Esophagus muscularis mucosa (tissue), 4 donors: ENCODE measurements at regions not wholly inside any gene's neighbourhood (a gene's known extent, or its start where the extent isn't known, plus 50 kb on each side); places are given as distances from the start of the nearest gene placed in this dataset.

ENCODE experiments used
- DNase-seq: peaks from one replicate; pipeline ENCODE4 v3.0.0-alpha.2; 2017; ENCODE audit errors: extremely low spot score
- H3K27ac ChIP-seq, 4 donors: fragments of 200-600 bp; sonication (generic); replicated peaks in 1 of 4; 1 replicate in 3 of 4; 2 replicates in 1 of 4; pipeline ENCODE4 v1.5.1; 2016 to 2019; ENCODE audit warnings: mild to moderate bottlenecking in 1 of 4
- H3K27me3 ChIP-seq, 4 donors: fragments of 200-600 bp; sonication (generic); one replicate each; pipeline versions ENCODE4 v1.5.1 to v1.6.0; 2016 to 2019
- H3K36me3 ChIP-seq, 4 donors: fragments of 200-600 bp; sonication (generic); one replicate each; pipeline ENCODE4 v1.5.1; 2016 to 2019
- H3K4me1 ChIP-seq, 4 donors: fragments of 200-600 bp; sonication (generic); one replicate each; pipeline ENCODE4 v1.5.1; 2016 to 2019
- H3K4me3 ChIP-seq, 4 donors: fragments of 200-600 bp; sonication (generic); 1 replicate in 2 of 4; 2 replicates in 2 of 4; pipeline ENCODE4 v1.5.1; 2016 to 2019; ENCODE audit warnings: mild to moderate bottlenecking in 4 of 4, moderate library complexity in 1 of 4
- H3K9me3 ChIP-seq, 4 donors: fragments of 200-600 bp; sonication (generic); 1 replicate in 3 of 4; 2 replicates in 1 of 4; pipeline ENCODE4 v1.5.1; 2016 to 2019
- EP300 ChIP-seq: sonication (generic); formaldehyde crosslinking; IDR thresholded peaks from one replicate; pipeline ENCODE4 v1.6.1; 2017; ENCODE audit warnings: antibody characterized with exemption
- POLR2A ChIP-seq: fragments of 450-650 bp; IDR thresholded peaks from one replicate; pipeline ENCODE4 v1.6.1; 2017; ENCODE audit warnings: antibody characterized with exemption, moderate library complexity, mild to moderate bottlenecking, low read depth
- POLR2AphosphoS5 ChIP-seq, 2 donors: sonication (generic); formaldehyde crosslinking; IDR thresholded peaks; one replicate each; pipeline ENCODE4 v1.6.1; 2017; ENCODE audit warnings: antibody characterized with exemption in 2 of 2
- WGBS: methylation state at CpG from one replicate; pipeline ENCODE4 v1.1.5; 2018; 5-methylcytosine and 5-hydroxymethylcytosine counted together
- intact Hi-C: fragments of 100-400 bp; cut with DNase I; formaldehyde crosslinking; loops from one replicate; pipeline ENCODE4 v1.15.1; 2023
- TF ChIP-seq, protein P1 (sequence below), 3 experiments: fragments of 200-600 bp in 2 of 3; fragments of 450-650 bp in 1 of 3; sonication (generic) in 2 of 3; IDR thresholded peaks; one replicate each; pipeline ENCODE4 v1.5.1; 2017 to 2019; ENCODE audit warnings: antibody characterized with exemption in 3 of 3, mild to moderate bottlenecking in 2 of 3, moderate library complexity in 1 of 3

DNA sequence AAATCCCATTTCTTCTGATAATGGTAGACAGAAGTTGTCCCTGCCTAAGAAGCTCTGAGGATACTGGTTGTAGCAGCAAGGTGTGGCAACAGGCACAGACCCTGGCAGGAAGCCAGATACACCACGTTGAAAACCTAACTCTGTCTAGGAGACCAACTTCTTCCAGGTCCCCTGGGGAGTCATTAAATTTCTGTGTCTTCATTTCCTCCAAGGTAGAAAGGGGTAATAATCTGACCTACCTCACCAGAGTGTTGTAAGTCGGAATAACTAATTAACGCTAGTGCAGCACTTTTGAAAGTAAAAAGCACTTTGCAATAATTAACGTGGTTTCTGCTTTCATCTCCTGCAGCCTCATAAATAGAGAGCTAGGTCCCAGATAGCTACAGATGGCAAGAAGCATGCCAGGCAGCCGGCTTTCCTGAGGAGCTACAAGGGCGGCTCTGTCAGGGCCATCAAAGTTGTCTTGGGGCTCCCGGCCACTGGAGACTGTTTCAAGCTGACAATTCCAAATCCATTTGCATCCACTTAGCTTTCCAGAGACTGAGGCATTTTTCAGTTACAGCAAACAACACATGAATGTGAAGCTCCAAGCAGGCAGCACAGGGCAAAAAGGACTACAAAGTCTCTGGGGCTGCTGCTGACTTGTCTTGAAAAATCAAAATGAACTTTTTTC lies 176.2 kb downstream of the FOXO1 start:
- no peaks in the 10 kb centered on the region for H3K27me3 ChIP-seq
- no peak for DNase-seq
- TF ChIP-seq POLR2A = no peak
- TF ChIP-seq, protein P1, sequence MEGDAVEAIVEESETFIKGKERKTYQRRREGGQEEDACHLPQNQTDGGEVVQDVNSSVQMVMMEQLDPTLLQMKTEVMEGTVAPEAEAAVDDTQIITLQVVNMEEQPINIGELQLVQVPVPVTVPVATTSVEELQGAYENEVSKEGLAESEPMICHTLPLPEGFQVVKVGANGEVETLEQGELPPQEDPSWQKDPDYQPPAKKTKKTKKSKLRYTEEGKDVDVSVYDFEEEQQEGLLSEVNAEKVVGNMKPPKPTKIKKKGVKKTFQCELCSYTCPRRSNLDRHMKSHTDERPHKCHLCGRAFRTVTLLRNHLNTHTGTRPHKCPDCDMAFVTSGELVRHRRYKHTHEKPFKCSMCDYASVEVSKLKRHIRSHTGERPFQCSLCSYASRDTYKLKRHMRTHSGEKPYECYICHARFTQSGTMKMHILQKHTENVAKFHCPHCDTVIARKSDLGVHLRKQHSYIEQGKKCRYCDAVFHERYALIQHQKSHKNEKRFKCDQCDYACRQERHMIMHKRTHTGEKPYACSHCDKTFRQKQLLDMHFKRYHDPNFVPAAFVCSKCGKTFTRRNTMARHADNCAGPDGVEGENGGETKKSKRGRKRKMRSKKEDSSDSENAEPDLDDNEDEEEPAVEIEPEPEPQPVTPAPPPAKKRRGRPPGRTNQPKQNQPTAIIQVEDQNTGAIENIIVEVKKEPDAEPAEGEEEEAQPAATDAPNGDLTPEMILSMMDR (IDR thresholded peaks at IDR 0.05) = no peak
- no peak for TF ChIP-seq EP300
- no peak overlapping the region for H3K4me3 ChIP-seq
- peaks cover 0 to 8% (median under 1%) of the 10 kb centered on the region in 4 donors for H3K4me1 ChIP-seq
- H3K36me3 ChIP-seq = no peaks in the 10 kb centered on the region
- H3K9me3 ChIP-seq = no peaks in the 10 kb centered on the region
- WGBS = 78% methylated on average over 7 of the region's 7 CpGs
- no peak overlapping the region for H3K27ac ChIP-seq
- intact Hi-C loops = no loop called here

DNA sequence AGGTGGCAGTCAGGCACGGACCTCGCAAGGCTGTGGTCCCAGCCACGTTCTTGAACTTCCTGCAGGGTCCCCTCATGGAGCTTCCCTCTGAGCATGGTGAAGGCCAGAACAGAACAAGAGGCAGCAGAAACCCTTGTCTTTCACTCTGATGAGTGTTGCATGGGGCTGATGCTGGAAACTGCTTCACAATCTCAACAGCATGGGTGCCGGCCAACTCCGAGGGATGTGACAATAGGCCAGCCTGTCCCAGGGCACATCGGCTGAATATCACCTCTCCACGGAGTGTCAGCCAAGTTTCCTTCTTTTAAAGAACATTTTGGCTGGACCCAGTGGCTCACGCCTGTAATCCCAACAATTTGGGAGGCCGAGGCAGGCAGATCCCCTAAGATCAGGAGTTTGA lies 173.9 kb downstream of the FOXO1 start:
- H3K27ac ChIP-seq = no peak overlapping the region
- no peak for DNase-seq
- 75% methylated on average over 5 of the region's 9 CpGs for WGBS
- intact Hi-C loops = no loop called here
- TF ChIP-seq POLR2AphosphoS5 (IDR thresholded peaks at IDR 0.05) = no peak
- no peak for TF ChIP-seq POLR2A
- TF ChIP-seq, protein P1 (IDR thresholded peaks at IDR 0.05) = no peak
- TF ChIP-seq EP300 = no peak
- no peaks in the 10 kb centered on the region for H3K36me3 ChIP-seq
- no peaks in the 10 kb centered on the region for H3K27me3 ChIP-seq
- no peak overlapping the region for H3K4me3 ChIP-seq
- H3K9me3 ChIP-seq = no peaks in the 10 kb centered on the region
- H3K4me1 ChIP-seq = peaks cover 0 to 15% (median 8%) of the 10 kb centered on the region in 4 donors

DNA sequence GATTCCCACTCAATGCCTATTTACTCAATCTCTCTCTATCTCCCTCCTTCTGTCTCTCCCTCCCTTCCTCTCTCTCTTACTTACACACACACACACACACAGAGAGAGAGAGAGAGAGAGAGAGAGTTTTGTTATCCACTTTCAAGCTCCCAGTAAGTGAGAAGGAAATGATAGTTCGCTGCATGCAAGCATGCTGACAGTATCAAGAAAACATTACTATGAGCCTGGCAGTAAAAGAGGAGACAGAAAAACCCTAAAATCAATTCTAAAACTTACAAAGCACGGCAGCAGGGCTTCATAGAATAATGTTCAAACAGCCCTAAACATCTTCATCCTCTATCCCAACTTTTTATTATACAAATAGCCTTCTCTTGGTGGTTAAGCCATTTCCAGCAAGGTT lies 171.9 kb downstream of the FOXO1 start:
- H3K4me3 ChIP-seq = no peak overlapping the region
- no peaks in the 10 kb centered on the region for H3K9me3 ChIP-seq
- H3K27ac ChIP-seq = no peak overlapping the region
- no peaks in the 10 kb centered on the region for H3K36me3 ChIP-seq
- no peak for DNase-seq
- 60% methylated on average over 2 of the region's 2 CpGs for WGBS
- intact Hi-C loops = no loop called here
- H3K4me1 ChIP-seq = peaks cover 0 to 15% (median 8%) of the 10 kb centered on the region in 4 donors
- no peaks in the 10 kb centered on the region for H3K27me3 ChIP-seq
- TF ChIP-seq EP300 (no peak), POLR2AphosphoS5 (IDR thresholded peaks at IDR 0.05) (no peak), POLR2A (no peak)
- TF ChIP-seq, protein P1 (IDR thresholded peaks at IDR 0.05) = no peak

DNA sequence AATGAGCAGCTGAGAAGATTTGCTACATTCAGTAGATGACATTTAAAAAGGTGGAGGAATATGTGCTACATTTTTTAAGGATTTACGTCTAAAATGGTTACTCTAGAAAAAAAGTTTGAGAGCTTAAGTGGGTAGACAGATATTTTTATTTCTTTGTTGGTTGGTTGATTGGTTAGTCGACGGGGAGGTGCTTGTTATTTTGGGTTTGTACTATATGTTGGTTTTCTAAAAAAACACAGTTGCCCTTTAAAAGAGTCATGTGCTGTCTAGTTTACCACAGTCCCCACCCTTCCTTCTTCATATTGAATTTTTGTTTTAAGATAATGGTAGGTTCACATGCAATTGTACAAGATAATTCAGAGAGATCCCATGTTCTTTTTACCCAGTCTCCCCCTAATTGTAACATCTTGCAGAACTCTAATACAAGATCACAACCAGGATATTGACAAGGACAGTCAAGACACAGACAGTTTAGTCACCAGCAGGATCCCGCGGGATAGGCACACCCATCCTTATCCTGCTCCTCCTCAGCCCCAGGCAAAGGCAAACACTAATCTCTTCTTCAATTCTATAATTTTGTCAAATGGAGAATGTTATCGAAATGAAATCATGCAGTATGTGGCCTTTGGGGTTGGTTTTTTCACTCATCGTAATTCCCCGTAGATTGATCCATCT lies 171.4 kb downstream of the FOXO1 start:
- H3K36me3 ChIP-seq = no peaks in the 10 kb centered on the region
- no peaks in the 10 kb centered on the region for H3K27me3 ChIP-seq
- DNase-seq = no peak
- no peak overlapping the region for H3K27ac ChIP-seq
- TF ChIP-seq, protein P1 (IDR thresholded peaks at IDR 0.05) = no peak
- TF ChIP-seq POLR2A (no peak), POLR2AphosphoS5 (IDR thresholded peaks at IDR 0.05) (no peak), EP300 (no peak)
- H3K4me1 ChIP-seq = peaks cover 0 to 15% (median 8%) of the 10 kb centered on the region in 4 donors
- 85% methylated on average over 8 of the region's 8 CpGs for WGBS
- no peaks in the 10 kb centered on the region for H3K9me3 ChIP-seq
- no peak overlapping the region for H3K4me3 ChIP-seq
- intact Hi-C loops = no loop called here
